ENCODE measurements at regions not wholly inside any gene's neighbourhood (a gene's known extent, or its start where the extent isn't known, plus 50 kb on each side); places are given as distances from the start of the nearest gene placed in this dataset.

DNA sequence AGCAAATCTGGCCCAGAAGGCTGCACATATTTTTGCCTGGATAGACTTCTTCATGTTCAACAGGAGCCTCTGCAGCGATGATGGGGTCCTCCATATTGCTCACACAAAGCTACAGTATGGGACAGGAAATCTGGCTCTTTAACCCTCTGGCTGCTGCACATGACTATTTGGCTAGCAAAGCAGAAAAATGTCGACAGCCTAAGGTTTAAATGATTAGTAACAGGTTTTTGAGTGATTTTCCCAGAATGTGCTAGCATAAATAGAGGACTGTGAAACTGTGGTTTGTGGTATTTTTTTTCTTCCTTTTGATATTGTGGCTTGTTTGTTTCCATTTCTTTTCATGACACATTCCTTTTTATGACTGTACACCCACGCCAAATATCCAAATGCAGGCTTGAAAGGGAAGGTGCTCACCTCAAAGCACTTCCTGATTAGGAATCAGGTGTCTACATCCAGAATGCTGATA, 120.2 kb upstream of the GK2 start:
- Histone ChIP-seq H4K20me1 (ENCODE audit: insufficient read depth, low read length) (no peaks in the 10 kb centered on the region), H2BK20ac (ENCODE audit: low read depth, low read length) (no peak overlapping the region), H3K9me3 (ENCODE audit: control insufficient read depth, insufficient read depth, low read length) (no peaks in the 10 kb centered on the region), H4K5ac (ENCODE audit: low read depth, low read length) (no peak overlapping the region), H3K27ac (ENCODE audit: insufficient read depth, low read length) (no peak overlapping the region), H3K14ac (replicated peaks; ENCODE audit: low read depth, low read length) (no peak overlapping the region), H2AK5ac (ENCODE audit: low read depth, low read length) (no peak overlapping the region), H3K56ac (ENCODE audit: extremely low read depth, insufficient read depth, low read length) (no peak overlapping the region), H3K36me3 (ENCODE audit: control insufficient read depth, insufficient read depth, low read length) (no peaks in the 10 kb centered on the region), H2BK120ac (ENCODE audit: low read depth, low read length) (no peak overlapping the region), H4K91ac (ENCODE audit: insufficient read depth, low read depth, low read length) (no peak overlapping the region), H3K4me2 (ENCODE audit: low read depth, low read length) (no peak overlapping the region), H3K9ac (ENCODE audit: low read depth, low read length) (no peak overlapping the region), H2AK9ac (replicated peaks; ENCODE audit: low read depth, low read length, poor library complexity) (no peak overlapping the region), H3K4ac (ENCODE audit: low read depth, low read length) (no peak overlapping the region), H3K18ac (ENCODE audit: low read depth, low read length) (no peak overlapping the region), H3K4me1 (ENCODE audit: control insufficient read depth, insufficient read depth, low read length) (no peaks in the 10 kb centered on the region), H2BK5ac (ENCODE audit: low read depth, low read length, poor library complexity, severe bottlenecking) (no peak overlapping the region), H2AFZ (replicated peaks; ENCODE audit: low read length, poor library complexity) (no peak overlapping the region), H3K23ac (ENCODE audit: low read depth, low read length) (no peak overlapping the region), H2BK15ac (ENCODE audit: low read depth, low read length) (no peak overlapping the region), H3K4me3 (ENCODE audit: insufficient read depth, low read depth, low read length) (no peak overlapping the region), H3K27me3 (ENCODE audit: control insufficient read depth, insufficient read depth, low read length) (no peaks in the 10 kb centered on the region), H3K9me1 (ENCODE audit: insufficient read depth, low read length) (no peaks in the 10 kb centered on the region), H3K79me1 (ENCODE audit: low read depth in 1 of 2, low read length in 2 of 2) (no peaks in the 10 kb centered on the region), H4K8ac (ENCODE audit: low read depth in 2 of 2, low read length in 2 of 2) (no peak overlapping the region)
- CTCF ChIA-PET = no interaction called here
- BruUV-seq (replicated peaks) = no TSS peak
- POLR2A ChIA-PET (ENCODE audit: unreplicated experiment) = no interaction called here
- in situ Hi-C loops (cut with MboI; ENCODE audit: low sequenced_read_pairs) (no loop called here), dilution Hi-C loops (cut with HindIII; ENCODE audit: low sequenced_read_pairs, unreplicated experiment) (no loop called here), intact Hi-C loops (cut with micrococcal nuclease) (no loop called here)
- no CpG with 5 or more reads among the region's 3 CpGs for WGBS, 2 experiments (ENCODE audit: extremely low coverage in 2 of 2, insufficient read length in 1 of 2)
- TF ChIP-seq MXI1 (IDR thresholded peaks at IDR 0.05; ENCODE audit: borderline replicate concordance, low read depth, low read length) = no peak
- TF ChIP-seq RCOR1 (IDR thresholded peaks at IDR 0.05; ENCODE audit: insufficient replicate concordance, low read length) = no peak
- TF ChIP-seq USF2 (IDR thresholded peaks at IDR 0.05; ENCODE audit: low read depth, low read length) = no peak
- no peak for DNase-seq
- ATAC-seq (ENCODE audit: low read depth) = no peak

Data from IMR-90 (cell line).